Pancreas (tissue), 10 donors: ENCODE measurements at regions not wholly inside any gene's neighbourhood (a gene's known extent, or its start where the extent isn't known, plus 50 kb on each side); places are given as distances from the start of the nearest gene placed in this dataset.

Experiments used
- ATAC-seq, 4 donors: fragments of 200-7000 bp; cut with Tn5 transposase; one replicate each; pipeline versions ENCODE4 v1.8.0 to v1.9.1; 2020; ENCODE audit warnings: mild to moderate bottlenecking in 4 of 4, moderate library complexity in 4 of 4
- DNase-seq, 6 donors: peaks; one replicate each; pipeline ENCODE4 v3.0.0-alpha.2; 2020
- FAIRE-seq: peaks from 2 replicates; lab custom pipeline; 2012; peaks lifted over from hg19 to GRCh38; lab: Jason Lieb, UNC
- H3K27ac ChIP-seq, 4 donors: fragments of 200-600 bp; sonication (generic); 1 replicate in 3 of 4; 2 replicates in 1 of 4; pipeline versions ENCODE4 v1.5.0 to v1.8.0; 2020
- H3K27me3 ChIP-seq, 4 donors: fragments of 200-600 bp; one replicate each; pipeline ENCODE4 v1.8.0; 2021
- H3K36me3 ChIP-seq, 3 donors: fragments of 200-600 bp; sonication (generic) in 1 of 3; one replicate each; pipeline versions ENCODE4 v1.5.0 to v1.8.0; 2020 to 2021
- H3K4me1 ChIP-seq, 3 donors: fragments of 200-600 bp; one replicate each; pipeline ENCODE4 v1.8.0; 2021
- H3K4me3 ChIP-seq, 4 donors: fragments of 200-600 bp; sonication (generic) in 2 of 4; one replicate each; pipeline versions ENCODE4 v1.5.0 to v1.8.0; 2020 to 2021
- H3K9me3 ChIP-seq, 4 donors: fragments of 200-600 bp; one replicate each; pipeline ENCODE4 v1.8.0; 2021
- CTCF ChIP-seq, 4 donors: fragments of 200-600 bp; sonication (generic) in 3 of 4; IDR thresholded peaks; one replicate each; pipeline versions ENCODE4 v1.5.0 to v1.8.0; 2021; ENCODE audit warnings: antibody characterized with exemption in 4 of 4
- WGBS, 2 donors: extraction: QIAGEN DNeasy Blood & Tissue Kit; methylation state at CpG; one replicate each; pipeline ENCODE4 v1.1.7; 2013; 5-methylcytosine and 5-hydroxymethylcytosine counted together
- intact Hi-C, 3 donors: fragments of 100-400 bp; cut with DNase I; formaldehyde crosslinking; loops; one replicate each; pipeline versions ENCODE4 v1.11.1 to v1.14.2; 2022
- donor health status: healthy with polysubstance abuse.
- donor health status: DM: no; HTN: no; CAD: no; lungs with moderate emphysema.
- donor health status: DM: no; HTN: no; CAD: no.
- donor health status: control.
- donor health status: control.
- donor health status: Bipolar disorder and iron deficiency.
- donor health status: DM: yes; HTN: yes; CAD: no.
- donor health status: DM: no; HTN: no; CAD: no.
- donor health status: DM: no; HTN: no; CAD: no.
- donor health status: DM: yes; HTN: yes; CAD: no.

DNA sequence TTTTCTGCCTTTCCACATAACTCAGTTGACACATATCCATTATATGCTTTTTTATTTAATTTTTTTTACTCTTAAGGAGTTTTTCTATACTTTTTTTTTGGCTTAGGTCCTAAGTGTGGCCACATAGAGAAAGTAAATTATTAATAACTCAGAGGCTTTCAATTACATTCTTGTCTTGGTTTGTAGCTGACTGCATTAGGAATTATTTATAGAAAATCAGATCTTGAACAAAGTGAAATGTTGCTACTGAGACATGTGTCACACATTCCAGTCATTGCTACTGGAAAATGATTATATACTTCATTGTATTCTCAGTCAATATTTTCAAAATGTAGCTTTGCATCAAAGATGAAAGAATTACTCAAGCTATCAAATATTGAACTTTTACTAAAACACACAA is 1277.9 kb downstream of the CDY2B start:
- Histone ChIP-seq H3K4me3 (no peak overlapping the region), H3K4me1 (no peaks in the 10 kb centered on the region), H3K9me3 (no peaks in the 10 kb centered on the region), H3K27me3 (no peaks in the 10 kb centered on the region), H3K27ac (no peak overlapping the region), H3K36me3 (no peaks in the 10 kb centered on the region)
- ATAC-seq: no peak
- no peak for TF ChIP-seq CTCF (IDR thresholded peaks at IDR 0.05)
- intact Hi-C loops: no loop called here
- no peak for DNase-seq
- no peak for FAIRE-seq

- H3K27ac ChIP-seq: no peak overlapping the region
- ATAC-seq (no peak), DNase-seq (no peak), FAIRE-seq (no peak)
- H3K27me3 ChIP-seq: no peaks in the 10 kb centered on the region
- no peaks in the 10 kb centered on the region for H3K9me3 ChIP-seq
- H3K4me3 ChIP-seq: no peak overlapping the region
- H3K36me3 ChIP-seq: no peaks in the 10 kb centered on the region
- TF ChIP-seq CTCF (IDR thresholded peaks at IDR 0.05): no peak
- intact Hi-C loops: no loop called here
- 63% methylated on average over 2 of the region's 2 CpGs; no CpG with 5 or more reads in 1 of the 2 donors for WGBS, 2 donors
- no peaks in the 10 kb centered on the region for H3K4me1 ChIP-seq
Observed at GRCh38 chrY:16601626-16602025, 1278.4 kb downstream of the CDY2B start.

GRCh38 chrY:16572061-16572460 is 1308.0 kb downstream of the CDY2B start:
- no peak for DNase-seq
- intact Hi-C loops: no loop called here
- no peaks in the 10 kb centered on the region for H3K4me1 ChIP-seq
- no peak for ATAC-seq
- no peaks in the 10 kb centered on the region for H3K36me3 ChIP-seq
- H3K27ac ChIP-seq: no peak overlapping the region
- TF ChIP-seq CTCF (IDR thresholded peaks at IDR 0.05): no peak
- WGBS, 2 donors: 62% methylated on average over 3 of the region's 3 CpGs; no CpG with 5 or more reads in 1 of the 2 donors
- no peaks in the 10 kb centered on the region for H3K27me3 ChIP-seq
- FAIRE-seq: no peak
- H3K4me3 ChIP-seq: no peak overlapping the region
- no peaks in the 10 kb centered on the region for H3K9me3 ChIP-seq

- Histone ChIP-seq H3K9me3 (no peaks in the 10 kb centered on the region), H3K4me3 (no peak overlapping the region), H3K27ac (no peak overlapping the region), H3K36me3 (no peaks in the 10 kb centered on the region), H3K27me3 (no peaks in the 10 kb centered on the region), H3K4me1 (no peaks in the 10 kb centered on the region)
- intact Hi-C loops: no loop called here
- FAIRE-seq: no peak
- no peak for DNase-seq
- WGBS, 2 donors: 28% methylated on average over 3 of the region's 3 CpGs; no CpG with 5 or more reads in 1 of the 2 donors
- no peak for TF ChIP-seq CTCF (IDR thresholded peaks at IDR 0.05)
- no peak for ATAC-seq
Observed at GRCh38 chrY:16562491-16562890, 1317.5 kb downstream of the CDY2B start.

DNA sequence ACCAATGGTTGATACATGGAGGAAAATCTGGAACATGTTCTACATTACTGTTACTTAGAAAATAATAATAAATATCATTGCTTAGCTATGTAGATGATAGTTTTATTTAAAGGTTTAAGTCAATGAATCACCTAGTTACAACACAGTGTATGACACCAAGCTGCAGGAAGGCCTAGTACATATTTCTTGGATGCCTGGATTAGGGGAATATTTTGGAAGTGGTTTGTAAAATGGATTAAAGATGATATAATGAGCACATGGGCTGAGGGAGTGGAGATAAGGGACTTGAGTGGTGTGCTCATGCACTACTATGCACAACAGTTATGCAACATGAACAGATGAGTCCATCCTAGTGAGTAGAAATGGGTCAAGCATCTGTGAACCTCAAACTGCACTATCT is 1358.0 kb downstream of the CDY2B start:
- Histone ChIP-seq H3K9me3 (no peaks in the 10 kb centered on the region), H3K4me1 (no peaks in the 10 kb centered on the region), H3K27me3 (no peaks in the 10 kb centered on the region), H3K27ac (no peak overlapping the region), H3K36me3 (no peaks in the 10 kb centered on the region), H3K4me3 (no peak overlapping the region)
- intact Hi-C loops: no loop called here
- FAIRE-seq (no peak), ATAC-seq (no peak), DNase-seq (no peak)
- no peak for TF ChIP-seq CTCF (IDR thresholded peaks at IDR 0.05)
